Panc1 (cell line): ENCODE measurements at regions not wholly inside any gene's neighbourhood (a gene's known extent, or its start where the extent isn't known, plus 50 kb on each side); places are given as distances from the start of the nearest gene placed in this dataset.

Experiments
- ATAC-seq: fragments of 200-7000 bp; cut with Tn5 transposase; 2 replicates; pipeline ENCODE4 v1.9.1; 2020; ENCODE audit warnings: mild to moderate bottlenecking, moderate library complexity
- BruUV-seq: library from RNA; stranded (reverse); fragments of 400-500 nt; replicated peaks from 2 replicates; lab custom pipeline; 2021; lab: Mats Ljungman, UMichigan
- CTCF ChIA-PET: fragments of 300-600 bp; sonication (Branson Sonifier 250); formaldehyde crosslinking; loops from one replicate; lab custom pipeline; 2022; ENCODE audit warnings: antibody characterized with exemption; lab: Charles Lee
- POLR2A ChIA-PET: fragments of 300-600 bp; sonication (Branson Sonifier 250); formaldehyde crosslinking; loops from one replicate; lab custom pipeline; 2022; ENCODE audit warnings: antibody characterized with exemption; lab: Charles Lee
- DNase-seq: peaks from one replicate; pipeline ENCODE4 v3.0.0-alpha.2; 2010; ENCODE audit warnings: low read depth, low spot score
- H3K27ac ChIP-seq: 2 replicates; pipeline ENCODE4 v1.5.1; 2011; ENCODE audit warnings: mild to moderate bottlenecking, low read length, inconsistent platforms
- H3K27me3 ChIP-seq: fragments of 200-500 bp; sonication (Bioruptor generic); 2 replicates; pipeline ENCODE4 v1.6.0; 2014; ENCODE audit warnings: low read length, inconsistent platforms; ENCODE audit not compliant: control insufficient read depth, insufficient read depth
- H3K36me3 ChIP-seq: fragments of 200-500 bp; sonication (Bioruptor generic); 2 replicates; pipeline ENCODE4 v1.5.1; 2014; ENCODE audit warnings: inconsistent platforms, mild to moderate bottlenecking, low read length, moderate library complexity; ENCODE audit not compliant: control insufficient read depth, insufficient read depth
- H3K4me1 ChIP-seq: 2 replicates; pipeline ENCODE4 v1.5.1; 2011; ENCODE audit warnings: inconsistent platforms, mild to moderate bottlenecking, low read length, moderate library complexity; ENCODE audit not compliant: control insufficient read depth, insufficient read depth
- H3K4me3 ChIP-seq, 2 experiments: 2 replicates each; pipeline ENCODE4 v1.5.1; 2011 to 2012; ENCODE audit warnings: low read depth in 2 of 2, low read length in 2 of 2, mild to moderate bottlenecking in 2 of 2, inconsistent platforms in 1 of 2, moderate library complexity in 1 of 2
- H3K9me3 ChIP-seq: fragments of 200-500 bp; sonication (Bioruptor generic); 2 replicates; pipeline ENCODE4 v1.5.1; 2014; ENCODE audit warnings: low read depth, mild to moderate bottlenecking, inconsistent platforms, low read length, moderate library complexity; ENCODE audit not compliant: control insufficient read depth, insufficient read depth
- CTCF ChIP-seq: fragments of 450-650 bp; IDR thresholded peaks from 2 replicates; pipeline ENCODE4 v1.5.1; 2017; ENCODE audit warnings: mild to moderate bottlenecking
- POLR2AphosphoS5 ChIP-seq: IDR thresholded peaks from 2 replicates; pipeline ENCODE4 v1.6.1; 2012; ENCODE audit warnings: mild to moderate bottlenecking, low read depth, low read length, moderate library complexity
- SIN3A ChIP-seq: IDR thresholded peaks from 2 replicates; pipeline ENCODE4 v1.6.1; 2012; ENCODE audit warnings: low read depth, mild to moderate bottlenecking, low read length, moderate library complexity, borderline replicate concordance; ENCODE audit not compliant: insufficient read depth
- TCF7L2 ChIP-seq: IDR thresholded peaks from 2 replicates; pipeline ENCODE4 v1.6.1; 2011; ENCODE audit warnings: mild to moderate bottlenecking, low read depth, low read length, inconsistent platforms
- in situ Hi-C: cut with HindIII; loops from 2 replicates; pipeline ENCODE4 v1.10.0; 2016; ENCODE audit warnings: low sequenced_read_pairs, low pct_unique_long_range_greater_than_20kb
- intact Hi-C: fragments of 100-400 bp; cut with micrococcal nuclease; formaldehyde crosslinking; loops from one replicate; pipeline ENCODE4 v1.10.0; 2022; ENCODE audit not compliant: unreplicated experiment
- TF ChIP-seq, protein P1 (sequence below), 2 experiments: IDR thresholded peaks; 2 replicates each; pipeline ENCODE4 v1.6.1; 2011 to 2012; ENCODE audit warnings: low read depth in 2 of 2, control low read depth in 1 of 2, low read length in 1 of 2, mild to moderate bottlenecking in 1 of 2, moderate library complexity in 1 of 2; ENCODE audit not compliant: insufficient read depth in 1 of 2

DNA sequence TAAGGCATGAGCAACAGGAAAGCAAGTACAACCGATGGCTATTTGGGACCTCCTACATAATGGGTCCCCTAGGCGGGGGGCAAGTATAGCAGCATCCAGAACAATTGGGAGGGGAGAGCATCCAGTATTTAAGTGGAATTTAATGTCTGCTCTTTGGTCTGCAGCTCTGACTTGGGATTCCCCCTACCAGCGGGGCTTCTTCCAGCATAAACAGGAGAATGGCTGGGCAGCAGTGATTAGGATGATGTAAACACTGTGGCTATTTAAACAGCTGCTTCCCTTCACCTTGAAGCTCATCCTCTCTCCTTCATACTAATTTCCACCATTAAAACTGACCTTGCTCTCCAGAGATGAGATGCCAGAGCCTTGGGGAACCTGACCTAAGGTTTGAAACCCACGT, 73.9 kb upstream of the OXGR1 start:
- H3K4me1 ChIP-seq = no peaks in the 10 kb centered on the region
- H3K27ac ChIP-seq = no peak overlapping the region
- H3K27me3 ChIP-seq = no peaks in the 10 kb centered on the region
- in situ Hi-C loops = no loop called here
- ChIA-PET POLR2A (no interaction called here), CTCF (no interaction called here)
- TF ChIP-seq, protein P1, sequence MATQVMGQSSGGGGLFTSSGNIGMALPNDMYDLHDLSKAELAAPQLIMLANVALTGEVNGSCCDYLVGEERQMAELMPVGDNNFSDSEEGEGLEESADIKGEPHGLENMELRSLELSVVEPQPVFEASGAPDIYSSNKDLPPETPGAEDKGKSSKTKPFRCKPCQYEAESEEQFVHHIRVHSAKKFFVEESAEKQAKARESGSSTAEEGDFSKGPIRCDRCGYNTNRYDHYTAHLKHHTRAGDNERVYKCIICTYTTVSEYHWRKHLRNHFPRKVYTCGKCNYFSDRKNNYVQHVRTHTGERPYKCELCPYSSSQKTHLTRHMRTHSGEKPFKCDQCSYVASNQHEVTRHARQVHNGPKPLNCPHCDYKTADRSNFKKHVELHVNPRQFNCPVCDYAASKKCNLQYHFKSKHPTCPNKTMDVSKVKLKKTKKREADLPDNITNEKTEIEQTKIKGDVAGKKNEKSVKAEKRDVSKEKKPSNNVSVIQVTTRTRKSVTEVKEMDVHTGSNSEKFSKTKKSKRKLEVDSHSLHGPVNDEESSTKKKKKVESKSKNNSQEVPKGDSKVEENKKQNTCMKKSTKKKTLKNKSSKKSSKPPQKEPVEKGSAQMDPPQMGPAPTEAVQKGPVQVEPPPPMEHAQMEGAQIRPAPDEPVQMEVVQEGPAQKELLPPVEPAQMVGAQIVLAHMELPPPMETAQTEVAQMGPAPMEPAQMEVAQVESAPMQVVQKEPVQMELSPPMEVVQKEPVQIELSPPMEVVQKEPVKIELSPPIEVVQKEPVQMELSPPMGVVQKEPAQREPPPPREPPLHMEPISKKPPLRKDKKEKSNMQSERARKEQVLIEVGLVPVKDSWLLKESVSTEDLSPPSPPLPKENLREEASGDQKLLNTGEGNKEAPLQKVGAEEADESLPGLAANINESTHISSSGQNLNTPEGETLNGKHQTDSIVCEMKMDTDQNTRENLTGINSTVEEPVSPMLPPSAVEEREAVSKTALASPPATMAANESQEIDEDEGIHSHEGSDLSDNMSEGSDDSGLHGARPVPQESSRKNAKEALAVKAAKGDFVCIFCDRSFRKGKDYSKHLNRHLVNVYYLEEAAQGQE (IDR thresholded peaks at IDR 0.05; ENCODE audit: insufficient read depth in 1 of 2, low read depth in 2 of 2, low read length in 1 of 2) = no peak
- no peak for TF ChIP-seq CTCF
- no peak for TF ChIP-seq SIN3A
- TF ChIP-seq POLR2AphosphoS5 = no peak
- TF ChIP-seq TCF7L2 = no peak
- ATAC-seq (no peak), DNase-seq (no peak)
- intact Hi-C loops = no loop called here
- H3K4me3 ChIP-seq = no peak overlapping the region
- no peaks in the 10 kb centered on the region for H3K9me3 ChIP-seq
- H3K36me3 ChIP-seq = no peaks in the 10 kb centered on the region
- BruUV-seq = no TSS peak

GRCh38 chr13:97069050-97069815, 75.0 kb upstream of the OXGR1 start:
- CTCF ChIA-PET = no interaction called here
- BruUV-seq = no TSS peak
- no peaks in the 10 kb centered on the region for H3K4me1 ChIP-seq
- no peak overlapping the region for H3K4me3 ChIP-seq
- TF ChIP-seq, protein P1 (IDR thresholded peaks at IDR 0.05; ENCODE audit: insufficient read depth in 1 of 2, low read depth in 2 of 2, low read length in 1 of 2) = no peak
- TF ChIP-seq POLR2AphosphoS5 = no peak
- TF ChIP-seq CTCF = no peak
- TF ChIP-seq TCF7L2 = no peak
- no peak for TF ChIP-seq SIN3A
- intact Hi-C loops = no loop called here
- DNase-seq (no peak), ATAC-seq (no peak)
- H3K9me3 ChIP-seq = no peaks in the 10 kb centered on the region
- in situ Hi-C loops = no loop called here
- no peaks in the 10 kb centered on the region for H3K36me3 ChIP-seq
- no peaks in the 10 kb centered on the region for H3K27me3 ChIP-seq
- POLR2A ChIA-PET = no interaction called here
- no peak overlapping the region for H3K27ac ChIP-seq
